Astrocyte (in vitro differentiated cells and primary cell): ENCODE measurements at regions not wholly inside any gene's neighbourhood (a gene's known extent, or its start where the extent isn't known, plus 50 kb on each side); places are given as distances from the start of the nearest gene placed in this dataset.

ENCODE experiments used
- EZH2 ChIP-seq: IDR thresholded peaks from 2 replicates; pipeline ENCODE4 v1.6.1; 2012; ENCODE audit warnings: mild to moderate bottlenecking, low read length, inconsistent platforms; ENCODE audit not compliant: insufficient read depth
- TF ChIP-seq, protein P1 (sequence below): IDR thresholded peaks from 2 replicates; pipeline ENCODE4 v1.5.1; 2011; ENCODE audit warnings: low read depth, mild to moderate bottlenecking, inconsistent platforms, low read length, moderate library complexity; ENCODE audit not compliant: insufficient read depth

DNA sequence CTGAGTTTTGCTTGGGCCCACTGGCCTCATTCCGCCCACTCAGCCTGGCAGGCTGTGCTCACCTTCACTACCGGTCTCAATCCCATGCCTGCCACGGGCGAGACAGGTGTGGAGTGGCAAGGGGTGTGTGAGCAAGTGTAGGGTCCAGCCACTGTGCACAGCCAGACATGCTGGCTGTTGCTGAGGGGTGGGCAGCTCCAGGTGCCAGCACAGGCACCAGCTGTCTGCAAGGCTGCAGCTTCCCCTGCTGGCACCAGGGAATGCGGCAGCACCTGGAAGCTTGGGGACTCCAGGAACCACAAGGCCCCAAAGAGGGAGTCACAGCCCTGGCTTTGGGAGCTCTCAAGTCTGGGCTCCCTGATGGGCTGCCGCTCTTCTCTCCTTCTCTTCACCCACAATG, 372.7 kb downstream of the CBLN4 start:
- TF ChIP-seq, protein P1, sequence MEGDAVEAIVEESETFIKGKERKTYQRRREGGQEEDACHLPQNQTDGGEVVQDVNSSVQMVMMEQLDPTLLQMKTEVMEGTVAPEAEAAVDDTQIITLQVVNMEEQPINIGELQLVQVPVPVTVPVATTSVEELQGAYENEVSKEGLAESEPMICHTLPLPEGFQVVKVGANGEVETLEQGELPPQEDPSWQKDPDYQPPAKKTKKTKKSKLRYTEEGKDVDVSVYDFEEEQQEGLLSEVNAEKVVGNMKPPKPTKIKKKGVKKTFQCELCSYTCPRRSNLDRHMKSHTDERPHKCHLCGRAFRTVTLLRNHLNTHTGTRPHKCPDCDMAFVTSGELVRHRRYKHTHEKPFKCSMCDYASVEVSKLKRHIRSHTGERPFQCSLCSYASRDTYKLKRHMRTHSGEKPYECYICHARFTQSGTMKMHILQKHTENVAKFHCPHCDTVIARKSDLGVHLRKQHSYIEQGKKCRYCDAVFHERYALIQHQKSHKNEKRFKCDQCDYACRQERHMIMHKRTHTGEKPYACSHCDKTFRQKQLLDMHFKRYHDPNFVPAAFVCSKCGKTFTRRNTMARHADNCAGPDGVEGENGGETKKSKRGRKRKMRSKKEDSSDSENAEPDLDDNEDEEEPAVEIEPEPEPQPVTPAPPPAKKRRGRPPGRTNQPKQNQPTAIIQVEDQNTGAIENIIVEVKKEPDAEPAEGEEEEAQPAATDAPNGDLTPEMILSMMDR = no peak
- TF ChIP-seq EZH2 = no peak
